Right atrium auricular region (tissue), 2 donors: ENCODE measurements at regions not wholly inside any gene's neighbourhood (a gene's known extent, or its start where the extent isn't known, plus 50 kb on each side); places are given as distances from the start of the nearest gene placed in this dataset.
"Not testable (repeated sequence)": the region's sequence is repeated elsewhere in the genome, so short reads cannot be mapped to it uniquely, and the experiment has no call there.

Experiments used
- DNase-seq: peaks from one replicate; pipeline ENCODE4 v3.0.0-alpha.2; 2019; ENCODE audit warnings: low spot score
- H3K27ac ChIP-seq, 2 donors: fragments of 200-600 bp; sonication (generic); 1 replicate in 1 of 2; 2 replicates in 1 of 2; pipeline ENCODE4 v1.5.1; 2016 to 2019
- H3K27me3 ChIP-seq, 2 donors: fragments of 200-600 bp; sonication (generic); one replicate each; pipeline versions ENCODE4 v1.5.1 to v1.6.0; 2017 to 2019
- H3K36me3 ChIP-seq: fragments of 200-600 bp; sonication (generic); one replicate; pipeline ENCODE4 v1.5.1; 2016
- H3K4me1 ChIP-seq, 2 donors: fragments of 200-600 bp; sonication (generic); one replicate each; pipeline versions ENCODE4 v1.5.1 to v1.6.0; 2017 to 2019
- H3K4me3 ChIP-seq, 2 donors: fragments of 200-600 bp; sonication (generic); 1 replicate in 1 of 2; 2 replicates in 1 of 2; pipeline ENCODE4 v1.5.1; 2017 to 2019; ENCODE audit warnings: mild to moderate bottlenecking in 1 of 2, moderate library complexity in 1 of 2
- H3K9me3 ChIP-seq, 2 donors: fragments of 200-600 bp; sonication (generic); one replicate each; pipeline ENCODE4 v1.5.1; 2019
- CTCF ChIP-seq, 2 donors: fragments of 200-600 bp; sonication (generic); IDR thresholded peaks; one replicate each; pipeline ENCODE4 v1.5.1; 2019; ENCODE audit warnings: antibody characterized with exemption in 2 of 2

- no peak for DNase-seq
- Histone ChIP-seq H3K36me3 (no peaks in the 10 kb centered on the region), H3K27me3 (no peaks in the 10 kb centered on the region), H3K4me3 (no peak overlapping the region), H3K4me1 (no peaks in the 10 kb centered on the region), H3K9me3 (no peaks in the 10 kb centered on the region), H3K27ac (no peak overlapping the region)
- TF ChIP-seq CTCF (IDR thresholded peaks at IDR 0.05): no peak
Observed at GRCh38 chr2:200119236-200119635, 163.9 kb downstream of the MAIP1 start.

- Histone ChIP-seq H3K9me3 (no peaks in the 10 kb centered on the region), H3K36me3 (no peaks in the 10 kb centered on the region), H3K4me1 (no peaks in the 10 kb centered on the region), H3K4me3 (no peak overlapping the region), H3K27ac (no peak overlapping the region), H3K27me3 (no peaks in the 10 kb centered on the region)
- no peak for DNase-seq
- no peak for TF ChIP-seq CTCF (IDR thresholded peaks at IDR 0.05)
Observed at GRCh38 chr2:200121931-200122330, 166.5 kb downstream of the MAIP1 start.

- H3K27ac ChIP-seq: no peak overlapping the region
- no peaks in the 10 kb centered on the region for H3K36me3 ChIP-seq
- no peaks in the 10 kb centered on the region for H3K4me1 ChIP-seq
- no peaks in the 10 kb centered on the region for H3K27me3 ChIP-seq
- no peaks in the 10 kb centered on the region for H3K9me3 ChIP-seq
- DNase-seq: no peak
- no peak for TF ChIP-seq CTCF (IDR thresholded peaks at IDR 0.05)
- no peak overlapping the region for H3K4me3 ChIP-seq
Observed at GRCh38 chr2:200122683-200123082, 167.3 kb downstream of the MAIP1 start.

- not testable (repeated sequence) for H3K4me3 ChIP-seq, H3K36me3 ChIP-seq, H3K4me1 ChIP-seq, H3K27ac ChIP-seq, H3K9me3 ChIP-seq, H3K27me3 ChIP-seq, DNase-seq
Observed at GRCh38 chr2:200124665-200125368, 169.4 kb downstream of the MAIP1 start.

- TF ChIP-seq CTCF (IDR thresholded peaks at IDR 0.05): no peak
Observed at GRCh38 chr2:200125444-200126284, 170.3 kb downstream of the MAIP1 start.

GRCh38 chr2:200126285-200126670 lies 170.9 kb downstream of the MAIP1 start:
- H3K4me1 ChIP-seq, H3K9me3 ChIP-seq, H3K36me3 ChIP-seq, H3K27me3 ChIP-seq, DNase-seq, H3K27ac ChIP-seq, H3K4me3 ChIP-seq: not testable (repeated sequence)

More at GRCh38 chr2:200125444-200126284, 170.3 kb downstream of the MAIP1 start:
- DNase-seq: no peak
- H3K36me3 ChIP-seq: no peaks in the 10 kb centered on the region
- no peak overlapping the region for H3K4me3 ChIP-seq
- H3K27me3 ChIP-seq: no peaks in the 10 kb centered on the region
- no peaks in the 10 kb centered on the region for H3K4me1 ChIP-seq
- no peaks in the 10 kb centered on the region for H3K9me3 ChIP-seq
- H3K27ac ChIP-seq: no peak overlapping the region

- H3K36me3 ChIP-seq, H3K4me1 ChIP-seq, DNase-seq, H3K27me3 ChIP-seq, H3K27ac ChIP-seq, H3K4me3 ChIP-seq, H3K9me3 ChIP-seq: not testable (repeated sequence)
Observed at GRCh38 chr2:200126680-200127079, 171.3 kb downstream of the MAIP1 start.
